Stimulated activated CD4-positive, alpha-beta T cell treated with anti-CD3 and anti-CD28 coated beads, Interleukin-1b, Interleukin-23, amount 100 ng/mL, for 48 hours (primary cell): ENCODE measurements at regions not wholly inside any gene's neighbourhood (a gene's known extent, or its start where the extent isn't known, plus 50 kb on each side); places are given as distances from the start of the nearest gene placed in this dataset.
"Not testable (repeated sequence)": the region's sequence is repeated elsewhere in the genome, so short reads cannot be mapped to it uniquely, and the experiment has no call there.

ENCODE experiments used
- DNase-seq: peaks from one replicate; pipeline ENCODE4 v3.0.0-alpha.2; 2020

DNA sequence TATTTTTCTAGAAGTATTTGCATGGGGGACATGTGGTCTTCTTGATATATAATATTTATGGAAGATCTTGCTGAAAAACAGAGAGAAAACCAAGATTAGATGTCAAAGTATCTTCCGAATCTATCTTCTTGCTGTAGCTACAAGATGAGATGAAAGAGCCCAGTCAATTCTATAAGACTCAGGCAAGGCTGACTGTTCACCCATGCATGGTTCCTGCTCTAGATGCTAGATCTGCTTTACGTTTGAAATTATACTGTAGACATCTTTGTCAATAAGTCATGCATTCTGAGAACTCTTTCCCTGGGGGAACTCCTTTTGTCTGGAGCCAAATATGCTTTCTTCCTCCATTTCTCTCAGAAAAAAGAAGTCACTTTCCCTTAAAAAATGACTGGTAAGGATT is 1292.0 kb downstream of the XPNPEP1 start:
- no peak for DNase-seq

DNA sequence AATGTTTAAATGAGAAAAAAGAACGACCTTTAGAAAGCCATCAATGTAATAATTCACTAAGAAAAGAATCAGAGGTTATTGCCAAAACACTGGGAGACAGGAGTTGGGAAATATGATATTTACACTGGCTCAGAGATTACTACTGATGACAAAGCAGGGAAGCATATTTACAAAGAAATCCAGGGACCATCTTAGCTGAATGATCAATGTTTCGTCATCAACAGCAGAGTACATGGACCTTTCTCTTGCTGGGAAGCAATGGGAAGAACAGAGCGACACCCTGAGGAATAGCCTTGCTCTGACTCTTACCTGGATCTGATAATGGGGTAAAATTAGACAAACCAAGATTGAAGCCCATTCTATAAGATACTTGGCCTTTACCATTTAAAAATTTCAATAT is 1293.5 kb downstream of the XPNPEP1 start:
- DNase-seq = no peak

DNA sequence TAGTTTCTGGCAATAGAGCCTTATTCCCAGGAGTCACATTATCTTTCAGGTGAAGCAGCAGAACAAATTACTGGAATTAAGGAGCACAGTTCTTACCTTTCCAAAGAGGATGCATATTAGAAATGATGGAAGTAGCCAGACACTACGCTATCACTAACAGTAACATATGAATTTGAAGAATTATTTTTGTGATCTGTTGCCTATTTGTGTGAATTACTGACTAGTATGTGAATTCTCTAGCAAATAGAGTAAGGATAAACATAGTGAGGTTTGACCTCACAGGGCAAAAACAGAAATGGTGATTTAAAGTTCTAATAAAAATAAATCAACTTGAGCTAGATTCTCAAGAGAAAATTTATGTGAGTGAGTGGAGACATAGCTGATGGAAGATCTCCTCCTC is 1299.3 kb downstream of the XPNPEP1 start:
- no peak for DNase-seq

DNA sequence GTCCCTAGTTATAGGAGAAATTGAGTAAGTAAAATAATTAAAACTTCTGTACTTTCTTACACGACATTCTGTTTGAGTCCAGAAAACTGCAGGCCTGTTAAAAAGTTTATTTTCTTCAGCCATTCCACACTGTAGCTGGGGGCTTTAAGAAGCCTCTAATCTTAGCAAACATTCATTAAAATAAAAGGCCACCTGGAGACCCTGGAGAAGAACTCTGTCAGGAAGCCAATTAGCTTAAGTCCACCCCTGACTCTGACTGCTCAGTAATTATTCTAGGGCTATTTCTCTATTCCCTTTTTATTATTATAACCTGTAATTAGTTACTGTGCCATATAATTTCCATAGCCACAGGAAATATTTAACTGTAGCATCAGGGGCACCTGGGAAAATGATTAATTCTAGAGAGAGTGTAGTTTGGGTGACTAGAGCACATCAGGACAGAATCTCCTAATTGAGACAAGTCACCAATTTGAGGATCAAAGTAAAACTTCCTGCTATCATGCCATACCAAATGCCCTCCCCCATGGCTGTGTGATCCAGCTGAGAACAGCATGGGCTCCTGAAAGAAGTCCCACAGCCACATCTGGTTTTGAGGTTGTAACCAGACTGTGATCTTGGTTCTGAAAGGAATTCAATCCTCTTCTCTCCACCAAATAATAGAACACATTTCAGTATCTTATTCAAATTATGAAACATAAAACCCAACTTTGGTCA is 1302.3 kb downstream of the XPNPEP1 start:
- DNase-seq = no peak

DNA sequence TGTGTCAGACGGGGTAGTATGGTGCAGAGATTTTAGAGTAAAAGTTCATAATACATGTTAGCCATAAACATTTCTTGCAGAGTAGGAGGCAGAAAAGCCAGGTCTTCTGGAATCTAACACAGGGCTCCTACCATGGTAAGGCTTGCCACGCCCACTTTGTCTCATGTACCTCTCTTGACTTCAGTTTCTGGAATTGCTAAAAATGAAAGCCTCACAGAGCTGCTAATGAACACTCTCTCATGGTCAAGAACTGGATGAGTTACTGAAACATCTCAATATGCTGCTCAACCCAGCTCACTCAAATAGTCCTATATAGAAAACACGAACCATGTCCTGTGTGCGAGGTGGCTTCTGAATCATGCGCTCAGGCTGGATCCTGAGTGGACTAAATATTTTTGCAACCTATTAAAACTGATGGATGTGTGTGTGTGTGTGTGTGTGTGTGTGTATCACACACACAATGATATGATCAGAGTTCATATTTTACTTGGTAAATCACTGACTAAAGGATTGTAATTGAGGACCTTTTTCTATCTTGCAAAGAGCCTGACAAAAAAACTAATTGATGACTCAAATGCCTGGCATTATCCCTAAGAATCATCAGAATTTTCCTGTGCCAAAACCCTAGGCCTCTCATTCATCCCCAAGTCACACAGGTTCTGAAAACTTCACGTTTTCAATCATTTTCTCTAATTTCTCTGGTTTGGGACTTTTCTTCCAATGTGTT is 1306.6 kb downstream of the XPNPEP1 start:
- DNase-seq = no peak

DNA sequence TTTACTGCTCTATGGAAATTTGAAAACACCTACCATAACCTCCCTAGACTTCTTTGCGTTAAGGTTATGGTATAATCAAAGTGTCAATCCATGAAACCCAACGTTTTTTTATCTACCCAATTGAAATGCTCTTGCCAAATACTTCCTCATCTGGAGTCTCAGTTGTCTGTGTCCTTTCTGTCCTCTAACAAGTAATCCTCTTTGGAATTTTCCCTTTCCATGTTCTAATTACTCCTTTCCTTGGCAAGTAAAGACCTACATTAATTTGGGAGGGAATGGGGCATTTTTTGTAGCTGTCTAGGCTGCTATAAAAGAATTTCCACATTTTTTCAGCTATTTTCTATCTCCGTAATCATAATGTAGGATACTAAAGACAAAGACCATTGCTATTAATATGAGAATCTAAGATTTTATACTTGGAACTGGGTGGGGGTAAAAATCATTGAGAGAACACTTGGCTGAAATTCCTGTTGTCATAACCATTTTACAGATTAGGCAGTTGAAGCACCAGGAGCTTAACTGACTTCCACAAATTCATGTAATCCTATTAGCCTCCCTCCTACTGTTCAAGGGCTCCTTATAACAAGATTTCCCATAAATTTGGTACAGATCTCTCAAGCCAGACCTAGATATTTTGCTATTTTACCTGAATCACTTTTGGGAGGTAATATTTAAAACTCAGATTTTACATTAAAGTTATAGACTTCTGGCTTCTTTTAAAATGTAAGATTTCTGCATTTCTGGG is 1307.6 kb downstream of the XPNPEP1 start:
- no peak for DNase-seq

DNA sequence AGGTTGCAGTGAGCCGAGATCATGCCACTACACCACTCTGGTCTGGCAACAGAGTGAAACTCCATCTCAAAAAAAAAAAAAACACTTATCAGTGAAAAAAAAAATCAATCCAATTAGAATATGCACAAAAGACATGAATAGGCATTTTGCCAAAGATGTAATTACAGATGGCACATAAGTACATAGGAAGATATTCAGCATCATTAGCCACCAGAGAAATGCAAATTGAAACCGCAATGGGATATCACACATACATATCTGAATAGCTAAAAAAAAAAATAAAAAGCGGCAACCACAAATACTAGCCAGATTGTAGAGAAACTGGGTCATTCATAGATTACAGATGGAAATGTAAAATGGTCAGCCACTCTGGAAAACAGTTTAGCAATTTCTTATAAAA is 1310.8 kb downstream of the XPNPEP1 start:
- no peak for DNase-seq

DNA sequence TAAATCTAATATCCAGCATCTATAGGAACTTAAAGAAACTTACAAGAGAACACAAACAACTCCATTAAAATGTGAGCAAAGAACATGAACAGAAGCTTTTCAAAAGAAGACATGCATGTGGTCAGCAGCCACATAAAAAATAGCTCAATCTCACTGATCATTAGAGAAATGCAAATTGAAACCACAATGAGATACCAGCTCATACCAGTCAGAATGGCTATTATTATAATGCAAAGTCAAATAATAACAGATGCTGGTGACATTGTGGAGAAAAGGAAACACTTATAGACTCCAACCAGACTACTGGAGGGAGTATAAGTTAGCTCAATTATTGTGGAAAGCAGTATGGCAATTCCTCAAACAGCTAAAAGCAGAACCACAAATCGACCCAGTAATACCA is 1314.5 kb downstream of the XPNPEP1 start:
- no peak for DNase-seq

DNA sequence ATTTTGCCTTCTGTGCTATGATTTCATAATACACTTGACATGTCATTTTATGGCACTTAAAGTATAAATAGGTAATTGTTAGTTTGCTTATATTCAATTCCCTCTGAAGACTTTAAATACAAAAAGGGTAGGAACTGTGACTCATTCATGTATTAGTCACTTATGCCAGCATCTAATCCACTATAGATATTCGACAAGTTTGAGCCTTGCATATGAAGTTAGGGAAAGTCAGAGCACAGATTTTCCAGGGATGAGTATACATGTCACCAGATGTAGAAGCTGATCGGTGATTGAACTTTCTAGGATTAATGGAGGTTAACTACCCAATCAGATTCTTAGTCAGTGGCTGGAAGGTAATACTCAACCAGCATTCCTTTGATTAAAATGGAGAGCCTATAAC is 1321.5 kb downstream of the XPNPEP1 start:
- DNase-seq = no peak

DNA sequence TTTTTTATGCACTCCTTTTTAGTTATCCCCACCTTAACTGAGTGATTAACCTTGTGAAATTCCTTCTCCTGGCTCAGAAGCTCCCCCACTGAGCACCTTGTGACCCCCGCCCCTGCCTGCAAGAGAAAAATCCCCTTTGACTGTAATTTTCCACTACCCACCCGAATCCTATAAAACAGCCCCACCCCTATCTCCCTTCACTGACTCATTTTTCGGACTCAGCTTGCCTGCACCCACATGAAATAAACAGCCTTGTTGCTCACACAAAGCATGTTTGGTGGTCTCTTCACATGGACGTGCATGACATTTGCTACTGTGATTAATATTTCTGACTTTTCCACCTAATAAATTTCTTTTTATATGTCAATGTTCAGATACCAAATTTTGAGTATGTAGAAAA is 1322.8 kb downstream of the XPNPEP1 start:
- DNase-seq = not testable (repeated sequence)

DNA sequence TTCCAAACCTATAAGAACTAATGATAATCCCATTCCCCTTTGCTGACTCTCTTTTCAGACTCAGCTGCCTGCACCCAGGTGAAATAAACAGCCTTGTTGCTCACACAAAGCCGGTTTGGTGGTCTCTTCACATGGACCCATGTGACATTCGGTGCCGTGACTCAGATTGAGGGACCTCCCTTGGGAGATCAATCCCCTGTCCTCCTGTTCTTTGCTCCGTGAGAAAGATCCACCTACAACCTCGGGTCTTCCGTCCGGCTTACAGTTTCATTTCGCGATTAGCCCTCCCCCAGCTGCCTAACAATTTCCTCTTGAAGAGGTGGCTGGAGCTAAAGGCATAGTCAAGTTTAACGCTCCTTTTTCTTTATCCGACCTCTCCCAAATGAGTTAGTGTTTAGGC is 1324.0 kb downstream of the XPNPEP1 start:
- not testable (repeated sequence) for DNase-seq

DNA sequence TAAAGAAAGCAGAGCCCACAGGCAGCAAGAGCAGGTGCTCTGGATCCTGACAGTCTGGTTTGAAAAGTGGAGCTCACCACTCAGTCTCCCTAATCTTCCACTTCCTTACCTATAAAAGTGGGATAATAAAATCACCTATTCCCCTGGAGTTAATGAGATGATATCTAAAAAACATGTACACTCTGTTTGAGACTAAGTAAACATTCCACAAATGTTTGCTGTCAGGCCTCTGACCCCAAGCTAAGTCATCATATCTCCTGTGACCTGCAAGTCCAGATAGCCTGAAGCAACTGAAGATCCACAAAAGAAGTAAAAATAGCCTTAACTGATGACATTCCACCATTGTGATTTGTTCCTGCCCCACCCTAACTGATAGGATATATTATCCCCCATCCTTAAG is 1324.5 kb downstream of the XPNPEP1 start:
- DNase-seq = no peak

DNA sequence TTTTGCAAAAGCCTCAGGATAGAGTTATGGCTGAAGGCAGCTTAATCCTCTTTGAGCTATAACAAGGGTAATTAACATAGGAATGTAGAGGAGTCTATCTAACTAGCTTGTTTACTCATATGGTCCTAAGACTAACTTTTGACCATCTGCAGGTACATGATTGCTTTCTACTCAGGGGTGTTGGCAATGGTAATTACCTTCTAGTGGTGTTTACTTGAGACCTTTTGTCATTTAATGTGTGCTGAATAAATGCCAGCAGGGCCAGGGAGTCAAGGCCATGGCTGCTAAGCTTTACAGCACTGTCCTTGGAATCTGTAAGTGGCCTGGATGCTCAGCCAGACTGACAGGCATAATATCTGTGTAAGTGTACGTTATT is 1325.0 kb downstream of the XPNPEP1 start:
- no peak for DNase-seq

DNA sequence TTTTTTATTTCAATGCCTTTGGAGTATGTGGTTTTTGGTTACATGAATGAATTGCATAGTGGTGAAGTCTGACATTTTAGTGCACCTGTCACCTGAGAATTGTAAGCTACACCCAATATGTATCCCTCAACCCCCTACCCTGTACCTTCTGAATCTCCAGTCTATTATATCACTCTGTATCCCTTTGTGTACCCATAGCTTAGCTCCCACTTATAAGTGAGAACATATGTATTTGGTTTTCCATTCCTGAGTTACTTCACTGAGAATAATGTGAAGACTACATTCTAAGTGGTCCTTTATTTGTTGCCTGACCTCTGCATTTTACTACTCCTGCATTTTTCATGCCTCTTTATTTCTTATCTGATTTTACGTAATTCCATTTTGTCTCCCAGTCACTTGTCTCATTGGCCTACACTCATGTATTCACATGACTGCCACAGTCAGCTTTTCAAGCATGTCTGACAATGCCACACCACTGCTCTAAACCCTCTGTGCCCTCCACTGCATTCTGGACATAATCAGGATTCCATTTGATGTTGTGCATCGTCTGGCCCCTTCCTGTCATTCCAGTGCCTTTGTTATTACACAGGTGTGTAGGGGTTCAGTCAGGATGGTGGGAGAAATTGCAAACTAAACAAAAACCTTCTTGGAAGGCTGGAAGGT is 1325.5 kb downstream of the XPNPEP1 start:
- no peak for DNase-seq

DNA sequence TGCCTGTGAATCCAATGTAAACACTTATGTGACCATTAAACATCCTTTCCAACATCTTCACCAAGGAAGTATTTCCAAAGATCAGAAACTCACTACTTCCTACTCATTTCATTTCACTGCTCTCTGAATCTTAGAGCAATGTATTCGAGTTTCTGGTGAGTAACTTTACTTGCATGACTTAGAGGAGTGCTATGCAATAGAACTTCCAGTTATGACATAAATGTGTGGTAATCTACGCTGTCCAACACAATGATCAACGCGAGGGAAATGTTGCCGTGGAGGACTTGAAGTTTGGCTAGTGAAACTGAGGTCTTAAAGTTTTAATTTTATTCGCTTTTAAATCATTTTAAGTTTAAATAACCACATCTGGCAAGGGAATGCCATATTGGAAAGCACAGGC is 1326.3 kb downstream of the XPNPEP1 start:
- no peak for DNase-seq

DNA sequence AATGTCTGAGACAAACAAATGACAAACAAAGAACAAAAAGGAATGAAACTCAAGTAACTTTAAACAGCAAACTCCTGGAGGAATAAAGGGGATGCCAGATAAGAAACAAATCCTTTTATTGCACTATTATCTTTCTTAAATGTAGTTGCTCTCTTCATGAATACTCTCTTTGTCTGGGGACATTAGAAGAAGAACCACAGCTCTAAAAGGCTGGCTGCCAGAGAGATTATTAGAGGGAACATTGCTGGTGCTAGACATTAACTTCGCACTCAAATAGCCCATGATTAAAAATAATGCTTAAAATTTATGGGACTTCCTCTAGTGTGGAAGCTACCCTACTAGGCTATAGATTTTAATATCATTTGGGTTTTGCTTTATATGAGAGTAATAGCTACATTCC is 1330.4 kb downstream of the XPNPEP1 start:
- DNase-seq = no peak

DNA sequence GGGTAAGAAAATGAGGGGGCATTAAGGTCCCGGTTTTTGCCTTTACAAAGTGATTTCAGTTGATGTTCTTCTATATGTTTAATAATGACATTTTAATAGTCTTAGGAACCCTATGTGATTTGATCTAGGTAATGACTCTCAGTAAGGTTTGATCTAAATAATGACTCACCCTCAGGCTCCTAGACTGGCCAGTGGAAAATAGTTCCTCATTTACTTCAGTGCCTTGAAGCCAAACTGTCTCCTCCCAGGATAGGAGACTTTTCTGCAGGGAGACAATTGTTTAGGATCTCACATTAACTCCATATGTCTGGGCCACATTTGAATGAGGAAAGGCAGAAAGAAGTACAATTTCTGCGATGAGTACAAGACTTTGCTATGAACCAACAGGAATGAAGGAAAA is 1331.9 kb downstream of the XPNPEP1 start:
- DNase-seq = no peak

DNA sequence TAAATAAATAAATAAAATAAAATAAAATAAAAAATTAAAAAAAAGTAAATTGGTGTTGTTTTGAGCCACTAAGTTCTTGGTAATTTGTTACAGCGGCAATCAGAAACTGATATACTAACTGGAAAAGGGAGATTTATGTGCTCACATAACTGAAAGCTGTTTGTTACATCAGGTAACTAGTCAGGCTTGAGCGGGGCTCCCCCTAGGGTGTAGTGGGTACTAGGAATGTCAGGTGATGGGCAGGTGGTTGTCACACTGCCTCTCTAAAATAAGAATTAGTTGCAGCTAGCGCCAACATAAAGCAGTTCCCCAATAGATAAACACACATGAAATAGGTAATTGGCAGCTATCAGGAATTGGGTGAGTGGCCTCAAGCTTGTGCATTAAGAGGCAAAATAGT is 1336.9 kb downstream of the XPNPEP1 start:
- DNase-seq = no peak

DNA sequence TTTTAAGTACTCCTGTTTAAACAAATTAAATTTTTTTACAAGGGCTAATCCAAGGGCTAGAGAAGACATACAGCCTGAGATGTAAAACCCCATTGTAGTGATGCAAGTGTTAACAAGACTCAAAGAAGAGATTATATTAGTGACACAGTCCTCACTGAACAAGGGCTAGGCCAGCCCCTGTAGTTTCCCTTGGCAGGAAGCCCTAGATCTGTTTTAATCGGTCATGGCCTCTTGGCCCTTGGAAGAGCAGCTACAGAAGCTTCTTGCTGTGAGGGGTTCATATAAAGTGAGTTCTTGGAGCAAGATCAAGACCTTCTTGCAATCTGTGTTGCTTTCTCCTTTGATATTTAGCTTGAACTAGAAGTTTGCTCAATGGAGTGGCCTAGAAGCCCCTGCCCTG is 1339.4 kb downstream of the XPNPEP1 start:
- no peak for DNase-seq

DNA sequence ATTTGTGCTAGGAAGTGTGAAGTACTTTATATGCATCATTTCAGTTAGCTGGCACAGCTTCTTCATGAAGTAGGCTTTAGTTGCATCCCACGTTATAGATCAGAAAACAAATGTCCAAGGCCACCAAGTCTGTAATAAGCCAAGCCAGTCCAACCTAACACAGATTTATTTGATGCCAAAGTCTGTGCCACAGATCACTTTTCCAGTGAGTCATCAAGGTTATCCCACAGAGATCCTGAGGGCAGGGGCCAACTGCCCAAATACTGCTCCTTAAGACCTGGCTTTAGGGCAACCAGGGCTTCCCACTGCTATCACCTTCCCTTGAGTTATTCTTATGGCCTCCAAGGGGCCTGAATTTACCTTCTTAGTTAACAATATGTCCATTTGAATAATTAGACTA is 1340.4 kb downstream of the XPNPEP1 start:
- no peak for DNase-seq

DNA sequence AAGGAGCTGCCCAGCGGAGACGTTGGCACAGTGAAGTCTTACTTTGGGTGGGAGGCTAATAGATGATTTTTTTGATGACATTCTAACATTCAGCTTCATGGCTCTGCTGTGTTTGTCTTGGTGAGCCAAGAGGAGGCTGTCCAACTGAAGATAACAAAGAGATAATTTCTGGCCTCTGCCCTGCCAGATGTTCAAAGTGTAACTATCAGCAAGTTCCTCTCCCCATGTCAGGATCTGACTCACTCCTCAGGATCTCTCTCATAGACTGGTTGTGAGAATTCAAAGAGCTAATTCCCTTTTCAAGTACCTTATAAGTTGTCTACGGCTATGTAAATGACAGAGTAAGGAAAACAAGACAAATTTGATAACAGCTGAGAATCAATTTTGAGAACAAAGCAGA is 1340.9 kb downstream of the XPNPEP1 start:
- no peak for DNase-seq

DNA sequence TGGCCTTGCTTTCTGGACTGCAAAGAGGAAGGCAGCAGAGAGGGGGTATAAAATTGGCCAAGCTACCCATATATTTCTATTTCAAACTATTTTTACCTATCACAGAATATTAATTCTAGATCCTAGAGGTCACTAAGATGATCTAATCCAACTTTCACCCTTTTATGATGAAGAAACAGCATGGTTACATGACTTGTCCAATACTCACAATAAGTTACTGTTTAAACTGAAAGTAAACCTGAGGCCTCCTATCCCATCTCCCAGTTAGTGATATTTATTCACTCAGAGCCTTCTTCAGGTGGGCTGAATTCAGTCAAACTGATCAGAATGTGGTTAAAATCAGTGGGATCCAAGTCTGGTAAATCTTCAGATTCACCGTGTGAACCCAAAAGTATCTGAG is 1345.1 kb downstream of the XPNPEP1 start:
- DNase-seq = no peak

DNA sequence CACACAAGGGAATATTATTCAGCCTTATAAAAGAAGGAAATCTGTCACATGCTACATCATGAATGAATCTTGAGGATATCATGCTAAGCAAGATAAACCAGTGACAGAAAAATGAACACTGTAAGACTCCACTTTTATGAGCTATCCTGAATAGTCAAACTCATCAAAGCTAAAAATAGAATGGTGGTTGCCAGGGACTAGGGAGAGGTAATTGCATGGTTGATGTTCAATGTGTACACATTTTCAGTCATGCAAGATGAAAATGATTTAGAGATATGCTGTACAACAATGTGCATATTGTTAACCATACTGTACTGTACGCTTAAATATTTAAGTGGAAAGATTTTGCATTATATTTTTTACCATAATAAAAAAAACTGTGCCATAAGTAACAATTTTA is 1349.1 kb downstream of the XPNPEP1 start:
- no peak for DNase-seq

DNA sequence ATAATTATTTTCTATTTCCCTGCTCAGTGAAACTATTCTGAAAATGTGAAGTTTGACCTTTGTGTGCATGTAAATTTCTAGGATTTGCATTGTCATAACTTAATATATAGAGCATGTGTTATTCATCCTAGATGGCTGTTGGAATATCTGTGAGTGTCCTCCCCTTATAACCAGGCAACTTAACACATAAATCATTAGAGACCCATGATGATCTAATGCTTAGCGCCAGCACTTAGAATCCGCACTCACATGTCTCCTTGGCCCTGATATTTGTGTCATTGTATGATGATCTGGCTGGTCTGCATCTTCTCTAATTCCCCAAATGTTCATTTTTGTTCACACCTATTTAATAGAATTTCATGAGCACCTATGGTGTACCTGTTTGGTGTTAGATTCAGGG is 1354.5 kb downstream of the XPNPEP1 start:
- DNase-seq = no peak
